SK-N-SH treated with all-trans-retinoic acid at 6 μM for 48 hours (cell line): ENCODE measurements at regions not wholly inside any gene's neighbourhood (a gene's known extent, or its start where the extent isn't known, plus 50 kb on each side); places are given as distances from the start of the nearest gene placed in this dataset.
"Not testable (repeated sequence)": the region's sequence is repeated elsewhere in the genome, so short reads cannot be mapped to it uniquely, and the experiment has no call there.

ENCODE experiments used
- ATAC-seq: fragments of 200-7000 bp; cut with Tn5 transposase; 3 replicates; pipeline ENCODE4 v1.9.1; 2020; ENCODE audit warnings: mild to moderate bottlenecking, moderate library complexity
- ARNTL ChIP-seq: fragments of 450-650 bp; formaldehyde crosslinking; IDR thresholded peaks from 2 replicates; pipeline ENCODE4 v1.5.0; 2020; ENCODE audit warnings: low read depth, mild to moderate bottlenecking, moderate library complexity, borderline replicate concordance
- BACH2 ChIP-seq: fragments of 250-450 bp; sonication (Bioruptor Pico); IDR thresholded peaks from 2 replicates; pipeline ENCODE4 v1.9.0; 2021; ENCODE audit warnings: mild to moderate bottlenecking, borderline replicate concordance
- CSDC2 ChIP-seq: fragments of 250-450 bp; sonication (Bioruptor Pico); IDR thresholded peaks from 2 replicates; pipeline ENCODE4 v1.5.0; 2020; ENCODE audit warnings: mild to moderate bottlenecking, moderate library complexity
- ESRRG ChIP-seq: fragments of 250-450 bp; sonication (Bioruptor Pico); IDR thresholded peaks from 2 replicates; pipeline ENCODE4 v1.6.1; 2021; ENCODE audit warnings: mild to moderate bottlenecking
- GLIS3 ChIP-seq: fragments of 250-450 bp; sonication (Bioruptor Pico); IDR thresholded peaks from 2 replicates; pipeline ENCODE4 v1.5.0; 2020; ENCODE audit warnings: mild to moderate bottlenecking, moderate library complexity
- ISL1 ChIP-seq: fragments of 250-450 bp; sonication (Bioruptor Pico); IDR thresholded peaks from 2 replicates; pipeline ENCODE4 v2.1.2; 2022; ENCODE audit warnings: mild to moderate bottlenecking, moderate library complexity
- OSR1 ChIP-seq: fragments of 250-450 bp; sonication (Bioruptor Pico); IDR thresholded peaks from 2 replicates; pipeline ENCODE4 v1.8.0; 2022; ENCODE audit warnings: moderate library complexity, mild to moderate bottlenecking, inconsistent platforms
- PPARA ChIP-seq: fragments of 250-450 bp; sonication (Bioruptor Pico); IDR thresholded peaks from 2 replicates; pipeline ENCODE4 v1.5.0; 2020; ENCODE audit warnings: mild to moderate bottlenecking, borderline replicate concordance
- RARB ChIP-seq: fragments of 250-450 bp; sonication (Bioruptor Pico); IDR thresholded peaks from 2 replicates; pipeline ENCODE4 v1.8.0; 2021; ENCODE audit warnings: mild to moderate bottlenecking, moderate library complexity
- SNAI2 ChIP-seq: fragments of 250-450 bp; sonication (Bioruptor Pico); IDR thresholded peaks from 2 replicates; pipeline ENCODE4 v1.5.0; 2020; ENCODE audit warnings: mild to moderate bottlenecking, moderate library complexity
- TCF4 ChIP-seq: fragments of 250-450 bp; sonication (Bioruptor Pico); IDR thresholded peaks from 2 replicates; pipeline ENCODE4 v1.8.0; 2021; ENCODE audit warnings: mild to moderate bottlenecking, moderate library complexity, borderline replicate concordance
- TOX ChIP-seq: fragments of 250-450 bp; sonication (Bioruptor Pico); IDR thresholded peaks from 2 replicates; pipeline ENCODE4 v1.8.0; 2021; ENCODE audit warnings: mild to moderate bottlenecking, moderate library complexity, borderline replicate concordance
- ZC3H10 ChIP-seq: fragments of 250-450 bp; sonication (Bioruptor Pico); IDR thresholded peaks from 2 replicates; pipeline ENCODE4 v1.5.1; 2021; ENCODE audit warnings: mild to moderate bottlenecking, moderate library complexity
- ZFP3 ChIP-seq: fragments of 250-450 bp; sonication (Bioruptor Pico); IDR thresholded peaks from 2 replicates; pipeline ENCODE4 v1.5.0; 2020; ENCODE audit warnings: mild to moderate bottlenecking, moderate library complexity
- ZFP30 ChIP-seq: fragments of 450-650 bp; formaldehyde crosslinking; IDR thresholded peaks from 2 replicates; pipeline ENCODE4 v1.5.0; 2022; ENCODE audit warnings: mild to moderate bottlenecking, moderate library complexity
- ZNF565 ChIP-seq: fragments of 450-650 bp; formaldehyde crosslinking; conservative IDR thresholded peaks from 2 replicates; pipeline ENCODE4 v1.5.0; 2020; ENCODE audit warnings: low read depth, mild to moderate bottlenecking, moderate library complexity
- ZNF70 ChIP-seq: fragments of 450-650 bp; formaldehyde crosslinking; IDR thresholded peaks from 2 replicates; pipeline ENCODE4 v1.5.0; 2020; ENCODE audit warnings: mild to moderate bottlenecking, moderate library complexity
- ZNF8 ChIP-seq: fragments of 450-650 bp; formaldehyde crosslinking; IDR thresholded peaks from 2 replicates; pipeline ENCODE4 v1.5.0; 2020; ENCODE audit warnings: mild to moderate bottlenecking, moderate library complexity
- TF ChIP-seq, protein P1 (sequence below): fragments of 250-450 bp; sonication (Bioruptor Pico); IDR thresholded peaks from 2 replicates; pipeline ENCODE4 v1.5.1; 2020; ENCODE audit warnings: low read depth, mild to moderate bottlenecking, moderate library complexity
- TF ChIP-seq, protein P2 (sequence below): fragments of 250-450 bp; sonication (Bioruptor Pico); IDR thresholded peaks from 2 replicates; pipeline ENCODE4 v1.8.0; 2020; ENCODE audit warnings: mild to moderate bottlenecking, moderate library complexity, borderline replicate concordance
- TF ChIP-seq, protein P3 (sequence below): fragments of 250-450 bp; sonication (Bioruptor Pico); IDR thresholded peaks from 2 replicates; pipeline ENCODE4 v1.8.0; 2021; ENCODE audit warnings: low read depth, mild to moderate bottlenecking, moderate library complexity, borderline replicate concordance
- TF ChIP-seq, protein P4 (sequence below): fragments of 250-450 bp; sonication (Bioruptor Pico); IDR thresholded peaks from 2 replicates; pipeline ENCODE4 v1.5.0; 2020; ENCODE audit warnings: mild to moderate bottlenecking, moderate library complexity
- TF ChIP-seq, protein P5 (sequence below): fragments of 250-450 bp; sonication (Bioruptor Pico); IDR thresholded peaks from 2 replicates; pipeline ENCODE4 v1.5.1; 2021; ENCODE audit warnings: mild to moderate bottlenecking, moderate library complexity

DNA sequence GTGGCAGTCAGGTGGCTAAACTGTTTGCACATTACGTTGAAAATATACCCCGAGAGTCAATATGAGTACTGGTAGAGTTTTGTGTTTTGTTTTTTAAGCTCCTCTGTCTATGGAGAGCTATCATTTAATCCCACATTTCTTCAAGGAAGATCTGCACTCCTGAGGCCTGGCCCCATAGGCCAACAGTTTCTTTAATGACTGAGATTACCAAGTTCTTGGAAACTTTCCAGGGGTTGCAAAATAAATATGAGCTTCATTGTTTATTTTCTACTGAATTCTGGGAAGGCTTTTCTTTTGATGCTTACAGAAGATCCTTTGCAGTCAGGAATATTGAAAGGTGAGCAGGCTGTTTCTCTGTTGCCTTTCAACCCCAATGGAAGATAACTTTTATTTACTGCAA lies 452.0 kb downstream of the JRKL start:
- ATAC-seq: no peak
- TF ChIP-seq ZFP30 (CRISPR knock-in tag) (no peak), GLIS3 (CRISPR knock-in tag) (no peak)

DNA sequence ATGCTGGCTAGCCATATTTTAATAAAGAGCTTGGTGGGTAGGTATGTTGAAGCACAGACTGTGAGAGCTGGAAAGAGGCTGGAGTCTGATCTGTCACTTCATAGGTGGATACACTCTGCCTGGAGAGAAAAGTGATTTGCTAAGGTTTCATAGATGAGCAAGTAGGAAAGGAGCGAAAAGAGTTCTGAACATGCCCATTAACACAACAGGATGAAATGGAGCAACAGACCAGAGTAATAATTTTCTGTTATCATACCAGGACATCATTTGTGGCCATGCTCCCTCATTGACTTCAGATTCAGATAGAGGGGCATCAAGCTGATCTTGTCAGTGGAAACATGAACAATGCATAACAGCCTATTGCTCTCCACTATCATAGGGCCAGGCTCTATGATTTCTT lies 452.9 kb downstream of the JRKL start:
- TF ChIP-seq SNAI2 (CRISPR knock-in tag) (no peak), CSDC2 (CRISPR knock-in tag) (no peak), PPARA (no peak), ZFP3 (CRISPR knock-in tag) (no peak), TCF4 (CRISPR knock-in tag) (no peak), BACH2 (CRISPR knock-in tag) (no peak), ZNF8 (CRISPR knock-in tag) (no peak), OSR1 (CRISPR knock-in tag) (no peak), ESRRG (CRISPR knock-in tag) (no peak), ZFP30 (CRISPR knock-in tag) (no peak), ZC3H10 (CRISPR knock-in tag) (no peak), GLIS3 (CRISPR knock-in tag) (no peak), ARNTL (CRISPR knock-in tag) (no peak)
- TF ChIP-seq, protein P1, sequence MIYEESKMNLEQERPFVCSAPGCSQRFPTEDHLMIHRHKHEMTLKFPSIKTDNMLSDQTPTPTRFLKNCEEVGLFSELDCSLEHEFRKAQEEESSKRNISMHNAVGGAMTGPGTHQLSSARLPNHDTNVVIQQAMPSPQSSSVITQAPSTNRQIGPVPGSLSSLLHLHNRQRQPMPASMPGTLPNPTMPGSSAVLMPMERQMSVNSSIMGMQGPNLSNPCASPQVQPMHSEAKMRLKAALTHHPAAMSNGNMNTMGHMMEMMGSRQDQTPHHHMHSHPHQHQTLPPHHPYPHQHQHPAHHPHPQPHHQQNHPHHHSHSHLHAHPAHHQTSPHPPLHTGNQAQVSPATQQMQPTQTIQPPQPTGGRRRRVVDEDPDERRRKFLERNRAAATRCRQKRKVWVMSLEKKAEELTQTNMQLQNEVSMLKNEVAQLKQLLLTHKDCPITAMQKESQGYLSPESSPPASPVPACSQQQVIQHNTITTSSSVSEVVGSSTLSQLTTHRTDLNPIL (CRISPR knock-in tag): no peak
- no peak for ATAC-seq

DNA sequence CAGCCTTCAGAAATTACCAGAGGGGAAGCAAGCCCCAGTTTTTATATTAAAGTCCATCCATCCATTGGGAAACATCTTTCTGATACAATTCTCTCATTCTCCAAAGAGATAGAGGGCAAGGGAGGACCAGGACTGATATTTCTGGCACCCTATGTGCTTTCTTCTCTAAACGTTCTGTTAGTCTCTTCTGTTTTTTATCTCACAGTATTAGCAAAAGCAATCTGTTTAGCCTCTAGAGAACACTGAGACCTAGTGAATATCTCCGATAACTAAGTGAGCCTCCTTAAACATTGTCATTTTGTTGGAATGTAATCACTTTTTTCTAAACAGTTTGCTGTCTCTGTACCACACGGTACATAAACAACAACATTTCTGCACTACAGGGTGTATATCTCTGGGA lies 464.6 kb downstream of the JRKL start:
- no peak for ATAC-seq
- TF ChIP-seq ARNTL (CRISPR knock-in tag): no peak
- TF ChIP-seq TCF4 (CRISPR knock-in tag): no peak
- TF ChIP-seq ZNF565 (CRISPR knock-in tag): no peak
- TF ChIP-seq ISL1 (CRISPR knock-in tag): no peak
- TF ChIP-seq ZFP3 (CRISPR knock-in tag): no peak
- TF ChIP-seq, protein P2, sequence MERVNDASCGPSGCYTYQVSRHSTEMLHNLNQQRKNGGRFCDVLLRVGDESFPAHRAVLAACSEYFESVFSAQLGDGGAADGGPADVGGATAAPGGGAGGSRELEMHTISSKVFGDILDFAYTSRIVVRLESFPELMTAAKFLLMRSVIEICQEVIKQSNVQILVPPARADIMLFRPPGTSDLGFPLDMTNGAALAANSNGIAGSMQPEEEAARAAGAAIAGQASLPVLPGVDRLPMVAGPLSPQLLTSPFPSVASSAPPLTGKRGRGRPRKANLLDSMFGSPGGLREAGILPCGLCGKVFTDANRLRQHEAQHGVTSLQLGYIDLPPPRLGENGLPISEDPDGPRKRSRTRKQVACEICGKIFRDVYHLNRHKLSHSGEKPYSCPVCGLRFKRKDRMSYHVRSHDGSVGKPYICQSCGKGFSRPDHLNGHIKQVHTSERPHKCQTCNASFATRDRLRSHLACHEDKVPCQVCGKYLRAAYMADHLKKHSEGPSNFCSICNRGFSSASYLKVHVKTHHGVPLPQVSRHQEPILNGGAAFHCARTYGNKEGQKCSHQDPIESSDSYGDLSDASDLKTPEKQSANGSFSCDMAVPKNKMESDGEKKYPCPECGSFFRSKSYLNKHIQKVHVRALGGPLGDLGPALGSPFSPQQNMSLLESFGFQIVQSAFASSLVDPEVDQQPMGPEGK (CRISPR knock-in tag): no peak

DNA sequence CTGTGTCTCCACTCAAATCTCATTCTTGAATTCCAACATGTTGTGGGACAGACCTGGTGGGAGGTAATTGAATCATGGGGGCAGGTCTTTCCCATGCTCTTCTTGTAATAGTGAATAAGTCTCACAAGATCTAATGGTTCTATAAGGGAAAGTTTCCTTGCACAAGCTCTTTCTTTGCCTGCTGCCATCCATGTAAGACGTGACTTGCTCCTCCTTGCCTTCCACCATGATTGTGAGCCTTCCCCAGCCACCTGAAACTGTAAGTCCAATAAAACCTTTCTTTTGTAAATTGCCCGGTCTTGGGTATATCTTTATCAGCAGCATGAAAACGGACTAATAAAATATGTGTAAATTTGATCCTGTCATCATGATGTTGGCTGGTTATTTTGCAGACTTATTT lies 471.9 kb downstream of the JRKL start:
- not testable (repeated sequence) for ATAC-seq

DNA sequence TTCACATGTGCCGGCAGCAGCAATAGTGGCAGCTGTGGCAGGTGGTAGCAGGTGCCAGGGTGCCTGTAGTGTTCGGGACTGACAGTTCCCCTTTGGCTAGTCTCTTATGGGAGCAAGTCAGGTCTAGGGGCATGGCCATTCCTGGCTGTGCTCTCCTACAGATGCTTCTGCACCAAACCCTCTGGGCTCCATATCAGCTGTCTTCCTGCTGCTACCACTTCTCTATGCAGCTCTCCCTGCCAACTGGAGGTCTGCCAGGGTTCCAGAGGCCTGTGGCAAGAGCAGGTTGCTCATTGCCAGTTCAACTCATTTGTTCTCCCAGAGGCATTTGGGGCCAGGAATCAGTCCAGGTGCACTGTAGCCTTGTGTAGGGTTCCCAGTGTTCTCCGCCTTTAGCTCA lies 473.7 kb downstream of the JRKL start:
- TF ChIP-seq ESRRG (CRISPR knock-in tag): no peak
- no peak for TF ChIP-seq GLIS3 (CRISPR knock-in tag)
- no peak for TF ChIP-seq ZC3H10 (CRISPR knock-in tag)
- TF ChIP-seq, protein P3, sequence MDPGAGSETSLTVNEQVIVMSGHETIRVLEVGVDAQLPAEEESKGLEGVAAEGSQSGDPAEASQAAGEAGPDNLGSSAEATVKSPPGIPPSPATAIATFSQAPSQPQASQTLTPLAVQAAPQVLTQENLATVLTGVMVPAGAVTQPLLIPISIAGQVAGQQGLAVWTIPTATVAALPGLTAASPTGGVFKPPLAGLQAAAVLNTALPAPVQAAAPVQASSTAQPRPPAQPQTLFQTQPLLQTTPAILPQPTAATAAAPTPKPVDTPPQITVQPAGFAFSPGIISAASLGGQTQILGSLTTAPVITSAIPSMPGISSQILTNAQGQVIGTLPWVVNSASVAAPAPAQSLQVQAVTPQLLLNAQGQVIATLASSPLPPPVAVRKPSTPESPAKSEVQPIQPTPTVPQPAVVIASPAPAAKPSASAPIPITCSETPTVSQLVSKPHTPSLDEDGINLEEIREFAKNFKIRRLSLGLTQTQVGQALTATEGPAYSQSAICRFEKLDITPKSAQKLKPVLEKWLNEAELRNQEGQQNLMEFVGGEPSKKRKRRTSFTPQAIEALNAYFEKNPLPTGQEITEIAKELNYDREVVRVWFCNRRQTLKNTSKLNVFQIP: no peak
- TF ChIP-seq RARB (CRISPR knock-in tag): no peak
- TF ChIP-seq, protein P4, sequence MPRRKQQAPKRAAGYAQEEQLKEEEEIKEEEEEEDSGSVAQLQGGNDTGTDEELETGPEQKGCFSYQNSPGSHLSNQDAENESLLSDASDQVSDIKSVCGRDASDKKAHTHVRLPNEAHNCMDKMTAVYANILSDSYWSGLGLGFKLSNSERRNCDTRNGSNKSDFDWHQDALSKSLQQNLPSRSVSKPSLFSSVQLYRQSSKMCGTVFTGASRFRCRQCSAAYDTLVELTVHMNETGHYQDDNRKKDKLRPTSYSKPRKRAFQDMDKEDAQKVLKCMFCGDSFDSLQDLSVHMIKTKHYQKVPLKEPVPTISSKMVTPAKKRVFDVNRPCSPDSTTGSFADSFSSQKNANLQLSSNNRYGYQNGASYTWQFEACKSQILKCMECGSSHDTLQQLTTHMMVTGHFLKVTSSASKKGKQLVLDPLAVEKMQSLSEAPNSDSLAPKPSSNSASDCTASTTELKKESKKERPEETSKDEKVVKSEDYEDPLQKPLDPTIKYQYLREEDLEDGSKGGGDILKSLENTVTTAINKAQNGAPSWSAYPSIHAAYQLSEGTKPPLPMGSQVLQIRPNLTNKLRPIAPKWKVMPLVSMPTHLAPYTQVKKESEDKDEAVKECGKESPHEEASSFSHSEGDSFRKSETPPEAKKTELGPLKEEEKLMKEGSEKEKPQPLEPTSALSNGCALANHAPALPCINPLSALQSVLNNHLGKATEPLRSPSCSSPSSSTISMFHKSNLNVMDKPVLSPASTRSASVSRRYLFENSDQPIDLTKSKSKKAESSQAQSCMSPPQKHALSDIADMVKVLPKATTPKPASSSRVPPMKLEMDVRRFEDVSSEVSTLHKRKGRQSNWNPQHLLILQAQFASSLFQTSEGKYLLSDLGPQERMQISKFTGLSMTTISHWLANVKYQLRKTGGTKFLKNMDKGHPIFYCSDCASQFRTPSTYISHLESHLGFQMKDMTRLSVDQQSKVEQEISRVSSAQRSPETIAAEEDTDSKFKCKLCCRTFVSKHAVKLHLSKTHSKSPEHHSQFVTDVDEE (CRISPR knock-in tag): no peak
- TF ChIP-seq TOX (CRISPR knock-in tag): no peak
- no peak for TF ChIP-seq SNAI2 (CRISPR knock-in tag)
- no peak for TF ChIP-seq BACH2 (CRISPR knock-in tag)
- no peak for TF ChIP-seq ZNF565 (CRISPR knock-in tag)
- TF ChIP-seq PPARA: no peak
- no peak for TF ChIP-seq ZNF70 (CRISPR knock-in tag)
- no peak for TF ChIP-seq ZFP30 (CRISPR knock-in tag)
- TF ChIP-seq, protein P1 (CRISPR knock-in tag): no peak
- no peak for TF ChIP-seq ISL1 (CRISPR knock-in tag)
- no peak for TF ChIP-seq TCF4 (CRISPR knock-in tag)
- no peak for TF ChIP-seq CSDC2 (CRISPR knock-in tag)
- TF ChIP-seq ARNTL (CRISPR knock-in tag): no peak
- TF ChIP-seq, protein P5, sequence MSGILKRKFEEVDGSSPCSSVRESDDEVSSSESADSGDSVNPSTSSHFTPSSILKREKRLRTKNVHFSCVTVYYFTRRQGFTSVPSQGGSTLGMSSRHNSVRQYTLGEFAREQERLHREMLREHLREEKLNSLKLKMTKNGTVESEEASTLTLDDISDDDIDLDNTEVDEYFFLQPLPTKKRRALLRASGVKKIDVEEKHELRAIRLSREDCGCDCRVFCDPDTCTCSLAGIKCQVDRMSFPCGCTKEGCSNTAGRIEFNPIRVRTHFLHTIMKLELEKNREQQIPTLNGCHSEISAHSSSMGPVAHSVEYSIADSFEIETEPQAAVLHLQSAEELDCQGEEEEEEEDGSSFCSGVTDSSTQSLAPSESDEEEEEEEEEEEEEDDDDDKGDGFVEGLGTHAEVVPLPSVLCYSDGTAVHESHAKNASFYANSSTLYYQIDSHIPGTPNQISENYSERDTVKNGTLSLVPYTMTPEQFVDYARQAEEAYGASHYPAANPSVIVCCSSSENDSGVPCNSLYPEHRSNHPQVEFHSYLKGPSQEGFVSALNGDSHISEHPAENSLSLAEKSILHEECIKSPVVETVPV (CRISPR knock-in tag): no peak
- ATAC-seq: no peak
